ENCODE measurements at regions not wholly inside any gene's neighbourhood (a gene's known extent, or its start where the extent isn't known, plus 50 kb on each side); places are given as distances from the start of the nearest gene placed in this dataset.

GRCh38 chr15:95448531-95449229 lies 881.8 kb upstream of the NR2F2 start:
- TF ChIP-seq CTCF (conservative IDR thresholded peaks at IDR 0.05; ENCODE audit: low read depth, low read length), result no peak
- no peak for TF ChIP-seq EZH2 (IDR thresholded peaks at IDR 0.05; ENCODE audit: borderline replicate concordance, low read depth, low read length, poor library complexity, severe bottlenecking)
